Cardiac septum (tissue), 1 donor: ENCODE measurements at regions not wholly inside any gene's neighbourhood (a gene's known extent, or its start where the extent isn't known, plus 50 kb on each side); places are given as distances from the start of the nearest gene placed in this dataset.

Experiments used
- DNase-seq: peaks from one replicate; pipeline ENCODE4 v3.0.0-alpha.2; 2020; ENCODE audit warnings: low spot score
- intact Hi-C: fragments of 100-400 bp; cut with DNase I; formaldehyde crosslinking; loops from one replicate; pipeline ENCODE4 v1.14.0; 2022
- donor health status: DM: no; HTN: no; CAD: no.

DNA sequence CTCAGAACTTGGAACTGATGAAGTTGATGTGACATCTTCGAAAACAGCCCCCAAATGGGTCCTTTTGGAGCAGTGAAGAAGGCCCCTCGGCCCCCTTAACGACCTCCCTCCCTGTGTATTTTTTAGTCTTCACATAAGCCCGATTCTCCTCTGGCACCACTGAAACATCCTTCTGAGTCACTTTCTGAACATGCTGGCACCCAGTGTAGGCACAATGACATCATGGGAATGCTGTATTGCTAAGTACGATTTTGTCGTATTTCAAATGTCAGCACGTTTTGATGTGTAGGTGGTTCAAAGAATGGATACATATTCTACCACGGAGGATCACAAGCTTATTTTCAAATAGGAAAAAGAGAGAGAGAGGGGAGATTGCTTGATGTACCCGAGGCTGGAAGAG is 111.7 kb upstream of the RIOK3 start:
- intact Hi-C loops, result no loop called here

DNA sequence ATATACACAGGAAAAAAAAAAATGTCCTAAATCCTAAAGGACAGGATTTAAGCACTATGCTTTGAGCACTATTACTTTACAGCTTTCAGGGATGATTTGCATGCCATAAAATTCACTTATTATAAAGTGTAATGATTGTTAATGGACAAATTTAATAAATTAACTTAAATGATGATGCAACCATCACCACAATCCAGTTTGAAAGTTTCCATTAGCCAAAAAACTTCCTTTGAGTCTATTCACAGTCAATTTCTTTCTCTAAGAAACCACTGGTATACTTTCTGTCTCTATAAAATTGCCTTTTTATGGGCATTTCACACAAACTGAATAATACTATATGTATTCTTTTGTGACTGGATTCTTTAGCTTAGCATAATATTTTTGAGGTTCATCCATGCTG is 111.1 kb upstream of the RIOK3 start:
- intact Hi-C loops, result no loop called here
- DNase-seq, result no peak

More for the DNA sequence above, 111.7 kb upstream of the RIOK3 start:
- DNase-seq, result no peak

DNA sequence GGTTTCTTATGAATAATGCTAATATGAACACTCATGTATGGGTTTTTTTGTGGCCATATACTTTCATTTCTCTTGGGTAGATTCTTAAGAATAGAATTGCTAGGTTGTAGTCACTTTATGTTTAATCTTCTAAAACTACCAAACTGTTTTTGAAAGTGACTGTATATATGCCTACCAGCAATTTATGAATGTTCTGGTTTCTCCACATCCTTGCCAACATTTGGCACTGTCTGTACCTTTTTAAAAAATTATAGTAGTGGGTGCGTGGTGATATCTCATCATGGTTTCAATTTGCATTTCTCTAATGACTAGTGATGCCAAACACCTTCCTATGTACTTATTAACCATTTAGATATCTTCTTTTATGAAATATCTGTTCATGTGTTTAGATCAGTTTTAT is 110.6 kb upstream of the RIOK3 start:
- DNase-seq, result no peak
- intact Hi-C loops, result no loop called here

DNA sequence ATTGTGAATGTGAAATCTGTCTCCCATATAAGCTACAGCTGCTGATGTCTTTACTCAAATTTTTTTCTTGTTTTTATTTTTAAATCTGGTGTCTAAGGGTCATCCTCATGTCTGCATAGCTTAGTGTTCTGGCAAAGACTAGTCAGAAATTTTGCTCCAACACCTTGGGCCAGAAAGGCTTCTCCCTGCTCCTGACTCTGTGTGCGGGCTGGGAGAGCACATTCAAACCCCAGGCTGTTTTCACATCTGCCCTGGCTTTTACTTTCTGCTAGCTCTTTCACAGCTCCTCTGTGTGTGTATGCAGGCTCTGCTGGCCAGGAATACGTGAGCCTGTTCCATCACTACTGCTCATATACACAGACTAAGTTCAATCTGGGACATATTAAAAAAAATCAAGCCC is 102.9 kb upstream of the RIOK3 start:
- intact Hi-C loops, result loop anchor here (10.0 kb wide), 2 partner anchors 65 to 85 kb away; no protein-coding TSS in a partner anchor
- DNase-seq, result no peak

DNA sequence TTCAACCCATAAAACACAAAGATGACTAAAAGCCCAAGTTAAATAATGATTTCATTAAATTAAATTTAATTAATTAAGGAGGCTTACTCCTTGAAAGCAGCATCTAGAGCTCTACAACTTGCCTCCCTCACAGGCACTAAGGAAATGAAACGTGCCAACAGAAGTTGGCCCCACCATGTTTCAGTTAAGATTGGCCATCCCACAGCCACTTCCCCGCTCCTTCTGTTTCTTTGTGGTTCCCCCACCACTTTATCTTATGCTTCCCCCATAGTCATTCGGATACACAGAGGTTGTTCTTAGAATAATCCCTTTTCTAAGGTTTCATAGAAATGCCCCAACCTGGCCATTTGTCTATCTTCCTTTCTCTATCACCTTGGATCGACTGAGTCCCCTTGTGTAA is 101.6 kb upstream of the RIOK3 start:
- DNase-seq, result no peak
- intact Hi-C loops, result loop anchor here (10.0 kb wide), 2 partner anchors 63 to 87 kb away; no protein-coding TSS in a partner anchor

DNA sequence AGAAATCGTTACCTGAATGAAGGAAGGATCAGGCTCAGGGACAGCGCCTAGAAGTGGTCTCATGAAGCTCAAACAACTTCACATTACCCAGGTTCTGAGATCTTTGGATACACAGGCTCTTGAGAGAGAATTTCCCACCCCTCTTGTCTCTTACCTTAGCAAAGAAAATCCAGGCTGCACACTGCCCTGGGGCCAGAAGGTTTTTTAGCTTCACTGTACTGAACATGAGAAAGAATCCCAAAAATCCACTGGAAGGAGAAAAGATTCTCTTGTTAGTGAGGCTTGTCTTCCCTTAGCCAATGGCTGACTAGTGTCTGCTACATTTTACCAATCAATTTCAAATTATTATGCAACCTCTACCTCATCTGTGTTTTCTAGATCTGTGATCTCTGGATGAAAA is 101.0 kb upstream of the RIOK3 start:
- intact Hi-C loops, result loop anchor here (10.0 kb wide), 2 partner anchors 63 to 87 kb away; no protein-coding TSS in a partner anchor
- no peak for DNase-seq

DNA sequence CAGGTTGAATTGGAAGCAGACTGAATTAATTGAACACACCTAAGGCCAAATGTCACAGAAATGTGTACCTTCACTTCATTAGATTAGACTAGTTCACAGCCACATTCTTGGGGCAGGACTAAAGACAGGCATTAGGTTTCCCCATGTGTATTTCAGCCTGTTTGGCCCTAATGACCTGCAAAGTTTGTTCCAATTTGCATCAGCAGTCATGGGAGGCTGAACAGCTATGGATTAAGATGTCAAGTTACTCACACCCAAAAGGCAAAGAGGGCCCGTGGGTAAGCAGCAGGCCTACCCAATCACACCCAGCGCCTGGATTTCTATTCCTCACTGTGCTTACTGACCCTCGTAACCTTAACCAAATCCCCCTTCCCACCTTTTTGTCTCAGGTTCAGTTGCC is 99.6 kb upstream of the RIOK3 start:
- intact Hi-C loops, result loop anchor here (10.0 kb wide), 2 partner anchors 61 to 89 kb away; no protein-coding TSS in a partner anchor
- DNase-seq, result no peak

DNA sequence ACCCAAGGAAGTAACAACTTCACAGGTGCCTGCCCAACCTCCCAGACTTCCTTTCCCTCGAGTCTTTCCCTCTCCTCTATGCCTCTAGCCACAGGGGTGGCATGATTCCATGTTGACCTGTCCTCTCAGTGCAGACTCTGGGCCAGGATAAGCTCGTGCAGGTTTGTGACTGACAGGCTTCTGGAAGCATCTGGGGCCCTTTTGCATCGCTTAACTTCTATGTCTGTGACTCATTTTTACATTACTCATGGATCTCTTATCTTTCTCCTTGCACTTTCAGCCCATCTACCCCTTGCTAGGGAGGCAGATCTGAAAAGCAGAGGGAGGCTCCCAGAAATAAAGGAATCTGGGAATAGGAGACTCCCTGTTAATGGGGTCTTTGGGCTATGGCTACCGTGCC is 98.5 kb upstream of the RIOK3 start:
- no peak for DNase-seq
- intact Hi-C loops, result loop anchor here (5.0 to 10.0 kb wide), 4 partner anchors 60 to 322 kb away; no protein-coding TSS in a partner anchor

DNA sequence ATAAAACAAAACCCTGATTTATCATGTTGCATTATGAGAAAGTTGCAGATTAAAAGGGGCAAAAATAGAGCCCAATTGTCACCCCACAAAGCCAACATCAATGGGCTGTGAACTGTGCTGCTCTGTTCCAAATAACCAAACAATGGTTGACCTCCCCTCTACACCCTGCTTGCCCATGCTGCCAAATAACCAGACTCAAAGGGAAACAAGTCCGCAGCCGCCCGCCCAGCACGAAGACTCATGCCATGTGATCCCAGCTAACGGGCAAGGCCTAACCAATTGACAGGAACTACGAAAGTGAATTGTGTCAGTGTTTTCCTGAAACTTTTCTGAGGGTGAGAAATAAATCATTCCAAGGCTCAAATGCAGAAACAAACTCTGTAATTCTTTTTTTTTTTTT is 97.9 kb upstream of the RIOK3 start:
- intact Hi-C loops, result loop anchor here (5.0 to 10.0 kb wide), 4 partner anchors 60 to 323 kb away; no protein-coding TSS in a partner anchor
- DNase-seq, result no peak

DNA sequence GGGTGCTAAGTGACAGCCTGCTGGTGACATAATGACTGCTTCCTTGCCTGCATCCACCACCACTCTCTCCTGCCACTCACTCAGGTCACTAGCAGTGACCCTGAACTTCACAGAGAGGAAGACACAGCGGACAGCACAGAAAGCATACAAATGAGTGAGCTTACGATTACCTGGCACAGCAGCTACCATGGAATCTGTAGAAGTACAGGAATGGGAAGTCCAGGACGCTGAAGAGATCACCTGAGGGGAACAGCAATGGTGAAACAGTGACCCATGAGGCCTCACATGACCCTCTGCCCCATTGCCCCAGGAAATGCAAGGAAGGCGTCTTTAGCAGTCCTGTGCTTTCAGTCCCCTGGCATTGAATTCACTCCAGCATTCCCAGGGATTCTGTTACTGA is 96.7 kb upstream of the RIOK3 start:
- intact Hi-C loops, result loop anchor here (5.0 to 10.0 kb wide), 4 partner anchors 58 to 324 kb away; no protein-coding TSS in a partner anchor
- DNase-seq, result no peak

DNA sequence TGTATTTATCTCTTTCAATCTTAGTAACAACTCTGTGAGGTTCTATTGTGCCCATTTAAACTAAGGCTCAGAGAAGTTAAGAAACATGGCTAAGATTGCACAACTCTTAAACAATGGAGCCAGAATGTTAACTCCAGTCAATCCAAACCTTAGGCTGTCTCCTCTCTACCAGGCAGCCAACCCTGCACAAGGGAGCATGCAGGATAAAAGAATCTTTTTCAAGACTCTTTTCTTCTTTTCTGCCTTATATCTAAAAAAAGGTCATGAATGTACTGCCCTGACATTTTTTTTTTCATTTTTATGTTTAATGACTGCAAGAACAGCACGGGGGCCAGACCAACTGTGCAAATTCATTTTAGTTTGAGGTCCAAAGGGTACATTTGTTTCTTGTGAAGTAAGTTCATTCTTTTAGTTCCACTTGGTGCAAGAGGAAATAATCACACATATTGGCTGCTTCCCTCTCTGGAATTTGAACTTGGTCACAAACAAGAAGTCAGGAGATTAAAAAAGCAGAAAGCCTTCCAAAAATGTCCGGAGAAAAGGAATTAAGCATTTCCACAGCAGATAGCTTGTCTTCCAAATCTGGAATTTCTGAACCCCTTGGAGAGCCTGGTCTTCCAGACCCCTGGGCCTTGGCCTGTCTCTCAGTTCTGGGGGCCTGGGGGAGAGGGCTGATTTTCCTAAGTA is 96.0 kb upstream of the RIOK3 start:
- DNase-seq, result no peak
- intact Hi-C loops, result loop anchor here (5.0 to 10.0 kb wide), 4 partner anchors 58 to 325 kb away; no protein-coding TSS in a partner anchor

DNA sequence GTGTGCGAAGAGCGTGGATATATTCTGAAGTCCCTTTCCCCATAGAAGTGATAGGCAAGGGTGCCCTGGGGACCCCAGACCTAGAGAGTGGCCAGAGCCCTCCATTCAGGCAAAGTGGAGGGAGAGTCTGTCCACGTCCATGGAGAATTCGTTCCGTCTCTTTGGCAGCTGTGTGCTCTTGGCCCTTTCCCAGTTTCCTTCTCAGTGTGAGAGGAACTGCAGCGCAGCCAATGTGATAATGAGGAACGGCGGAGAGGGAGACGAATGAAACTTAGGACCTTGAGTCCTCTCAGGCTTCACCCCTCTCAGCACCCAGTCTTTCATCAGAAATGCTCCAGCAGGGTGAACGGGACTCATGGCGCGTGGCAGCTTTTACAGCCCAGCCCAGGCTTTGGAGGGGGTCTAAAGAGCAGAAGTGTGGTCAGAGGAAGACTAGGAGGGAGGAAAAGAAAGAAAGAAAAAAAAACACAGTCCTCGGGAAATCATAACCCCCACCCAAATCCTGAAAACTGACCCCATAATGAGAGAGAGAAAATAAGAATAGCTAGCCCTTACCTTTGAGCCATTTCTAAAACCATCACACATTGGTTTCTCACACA is 95.0 kb upstream of the RIOK3 start:
- peak; percentile 79 for DNase-seq
- intact Hi-C loops, result loop anchor here (2.0 to 10.0 kb wide), 5 partner anchors 57 to 326 kb away; no protein-coding TSS in a partner anchor

DNA sequence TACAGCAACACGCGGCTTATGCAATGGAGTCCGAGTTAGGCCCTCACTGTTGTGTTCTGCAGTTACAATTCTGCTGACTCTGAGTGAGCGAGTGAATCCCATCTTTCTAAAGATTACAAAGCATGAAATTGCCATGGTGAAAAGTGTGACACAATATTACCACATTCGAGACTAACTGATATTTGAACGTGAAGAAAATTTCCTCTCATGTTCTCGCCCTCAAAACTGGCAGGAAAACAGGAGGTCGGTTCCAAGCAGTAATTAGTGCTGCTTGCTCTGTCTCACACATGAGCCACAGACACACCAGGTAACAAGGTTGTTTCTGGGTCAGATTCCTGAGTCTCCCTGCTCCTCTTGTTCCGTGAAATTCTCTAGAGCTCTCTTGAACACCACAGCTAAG is 93.7 kb upstream of the RIOK3 start:
- intact Hi-C loops, result loop anchor here (2.0 to 10.0 kb wide), 5 partner anchors 55 to 327 kb away; no protein-coding TSS in a partner anchor
- no peak for DNase-seq

DNA sequence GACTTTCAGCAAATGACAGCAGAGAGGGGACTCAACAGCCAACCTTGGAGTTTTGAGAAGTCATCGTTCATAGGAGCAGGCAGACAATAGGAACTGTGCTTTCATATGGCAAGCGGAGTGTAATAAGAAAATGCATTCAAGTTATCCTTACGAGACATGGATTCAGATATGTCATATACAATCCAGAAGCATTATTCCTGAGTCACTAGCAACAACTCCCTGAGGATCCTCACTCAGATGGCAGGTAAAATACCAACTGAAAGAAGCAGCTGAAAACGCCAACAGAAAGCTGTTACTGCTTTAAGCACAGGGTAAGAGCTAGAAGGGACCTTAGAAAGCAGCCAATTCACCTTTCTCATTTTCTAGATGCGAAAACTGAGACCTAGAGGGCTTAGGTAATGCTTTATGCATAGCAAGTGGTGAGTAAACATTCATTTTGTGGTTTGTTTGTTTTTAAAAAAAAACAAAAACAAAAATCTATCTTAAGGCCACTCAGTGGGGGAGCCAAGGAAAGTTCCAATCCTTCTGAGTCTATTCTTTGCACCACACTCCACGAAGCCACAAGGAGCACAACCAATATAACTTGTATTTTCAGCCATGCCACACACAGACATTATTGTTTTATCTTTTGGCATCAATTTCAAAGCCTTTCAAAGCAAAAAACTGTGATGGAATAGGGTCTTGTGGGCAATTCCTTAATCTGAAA is 89.1 kb upstream of the RIOK3 start:
- DNase-seq, result no peak
- intact Hi-C loops, result no loop called here

DNA sequence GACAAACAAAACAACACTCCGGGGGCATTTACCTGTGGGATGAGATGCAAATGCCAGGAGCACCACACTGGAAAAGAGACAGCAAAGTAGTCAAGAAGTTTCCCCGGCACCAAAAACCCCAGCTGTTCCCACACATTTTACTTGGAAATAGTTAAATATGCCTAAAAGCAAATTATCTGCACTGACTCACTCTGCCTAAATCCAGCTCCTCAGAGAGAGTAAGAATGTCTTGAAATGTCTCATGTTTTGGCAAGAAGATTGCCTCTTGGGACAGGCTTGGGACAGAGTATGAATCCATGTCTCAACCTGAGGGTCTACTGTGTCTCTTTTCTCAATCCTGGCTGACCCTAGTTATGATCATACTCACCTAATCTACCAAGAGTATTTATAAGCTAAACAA is 87.5 kb upstream of the RIOK3 start:
- intact Hi-C loops, result no loop called here
- no peak for DNase-seq

DNA sequence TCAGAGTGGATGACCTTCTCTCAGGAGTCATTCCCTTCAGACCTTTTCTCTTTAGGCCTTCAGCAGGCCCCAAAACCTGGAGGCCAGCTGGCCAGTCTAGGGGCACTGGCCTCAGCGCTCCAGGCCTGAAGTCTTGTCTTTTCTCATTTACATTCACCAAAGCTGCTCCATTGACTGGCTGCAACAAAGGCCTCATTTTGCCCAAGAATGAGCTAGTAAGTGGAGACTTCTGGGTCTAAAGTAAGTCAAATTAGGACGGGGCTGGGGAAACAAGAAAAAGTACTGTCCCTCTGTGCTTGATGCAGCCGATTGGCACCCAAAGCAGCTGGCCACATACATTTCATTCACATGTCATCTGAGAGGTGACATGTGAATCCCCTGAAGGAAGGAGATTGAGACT is 83.8 kb upstream of the RIOK3 start:
- intact Hi-C loops, result no loop called here
- DNase-seq, result no peak

DNA sequence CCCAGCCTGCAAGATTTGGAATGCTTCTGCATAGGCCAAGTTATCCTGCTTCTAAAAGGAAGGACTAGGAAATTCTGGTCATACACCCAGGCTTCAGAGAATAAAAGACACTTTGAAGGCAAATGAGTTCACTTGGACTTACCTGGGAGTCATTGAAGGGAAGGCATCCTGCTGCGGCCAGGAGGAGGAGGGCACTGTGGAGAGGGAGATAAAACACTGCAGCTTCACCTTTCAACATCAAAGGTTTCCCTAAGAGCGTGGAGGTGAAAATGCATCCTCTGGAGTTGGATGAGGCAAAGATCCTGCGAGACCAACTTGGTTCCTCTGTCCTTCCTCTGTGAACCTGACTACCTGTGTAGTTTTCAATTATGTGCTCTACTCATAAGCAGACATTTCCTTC is 79.5 kb upstream of the RIOK3 start:
- intact Hi-C loops, result no loop called here
- DNase-seq, result no peak

DNA sequence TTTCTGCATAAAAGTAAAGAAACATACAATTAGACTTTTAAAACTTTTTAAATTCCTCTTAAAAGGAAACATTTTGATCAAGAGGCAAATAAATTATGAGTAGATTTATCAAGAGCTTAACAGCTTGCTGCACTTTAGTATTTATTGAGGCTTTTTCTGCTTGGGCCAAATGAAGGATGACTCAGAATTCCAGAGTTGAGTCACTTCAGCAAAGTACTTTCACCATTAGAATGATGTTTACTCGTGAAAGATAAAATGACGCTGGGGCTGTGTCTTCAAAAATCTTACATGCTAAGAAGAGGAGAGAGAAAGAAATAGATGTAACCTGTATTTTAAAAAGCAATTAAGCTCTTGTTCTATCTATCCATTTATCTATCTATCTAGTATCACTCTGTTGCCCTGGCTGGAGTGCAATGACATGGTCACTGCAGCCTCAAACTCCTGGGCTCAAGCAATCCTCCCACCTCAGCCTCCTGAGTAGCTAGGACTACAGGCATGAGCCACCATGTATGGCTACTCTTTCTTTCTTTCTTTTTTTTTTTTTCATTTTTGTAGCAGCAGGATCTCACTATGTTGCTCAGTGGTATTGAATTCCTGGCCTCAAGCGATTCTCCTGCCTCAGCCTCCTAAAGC is 75.3 kb upstream of the RIOK3 start:
- intact Hi-C loops, result loop anchor here (5.0 kb wide), 2 partner anchors 245 to 345 kb away; no protein-coding TSS in a partner anchor
- no peak for DNase-seq

DNA sequence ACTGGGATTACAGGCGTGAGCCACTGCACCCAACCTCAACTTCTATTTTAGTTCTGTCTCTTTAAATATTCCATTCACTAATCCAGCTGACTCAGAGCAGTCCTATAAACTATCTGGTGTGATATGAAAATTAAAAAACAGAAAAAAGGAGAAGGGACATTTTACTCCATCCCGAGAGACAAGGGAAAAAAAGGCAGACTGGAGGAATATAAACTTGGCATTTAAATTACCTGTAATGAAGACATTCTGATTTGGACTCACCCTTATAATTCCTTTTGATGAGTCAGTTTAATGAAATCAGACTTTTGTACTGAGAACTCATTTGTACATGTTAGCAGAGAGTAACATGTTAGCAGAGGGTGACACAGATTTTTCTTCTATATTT is 74.8 kb upstream of the RIOK3 start:
- intact Hi-C loops, result loop anchor here (5.0 kb wide), 2 partner anchors 246 to 346 kb away; no protein-coding TSS in a partner anchor
- no peak for DNase-seq
